ENCODE measurements at regions not wholly inside any gene's neighbourhood (a gene's known extent, or its start where the extent isn't known, plus 50 kb on each side); places are given as distances from the start of the nearest gene placed in this dataset.
A peak's percentile ranks its signal among the peaks of the same experiment; 100 is the strongest.

DNA sequence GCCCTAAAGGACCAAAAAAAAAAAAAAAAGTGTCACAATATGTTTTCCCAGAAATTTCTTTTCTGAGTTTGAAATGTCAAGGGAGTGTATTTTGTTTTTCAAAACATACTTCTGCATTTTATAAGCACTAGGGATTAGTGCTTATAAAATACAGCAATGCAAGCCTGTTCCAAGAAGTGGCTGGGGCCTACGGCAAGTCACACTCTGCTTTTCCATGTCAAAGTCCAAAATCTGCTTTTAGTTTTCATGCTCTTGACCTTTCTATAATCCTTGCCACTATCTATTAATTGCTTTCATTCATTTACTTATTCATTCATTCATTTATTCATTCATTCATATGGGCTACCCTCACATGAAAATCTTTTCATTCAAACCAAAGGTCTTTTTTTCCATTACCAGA, 100.1 kb upstream of the UXS1 start:
- 91 to 100% methylated on average over 1 of the region's 1 CpG for WGBS, 2 donors
- DNase-seq (no peak), ATAC-seq (no peak)
- H3K27me3 ChIP-seq, result no peaks in the 10 kb centered on the region
- no peak overlapping the region for H3K27ac ChIP-seq
- H3K9me3 ChIP-seq, result no peaks in the 10 kb centered on the region
- no peak for TF ChIP-seq POLR2A (IDR thresholded peaks at IDR 0.05)
- TF ChIP-seq, protein P1, sequence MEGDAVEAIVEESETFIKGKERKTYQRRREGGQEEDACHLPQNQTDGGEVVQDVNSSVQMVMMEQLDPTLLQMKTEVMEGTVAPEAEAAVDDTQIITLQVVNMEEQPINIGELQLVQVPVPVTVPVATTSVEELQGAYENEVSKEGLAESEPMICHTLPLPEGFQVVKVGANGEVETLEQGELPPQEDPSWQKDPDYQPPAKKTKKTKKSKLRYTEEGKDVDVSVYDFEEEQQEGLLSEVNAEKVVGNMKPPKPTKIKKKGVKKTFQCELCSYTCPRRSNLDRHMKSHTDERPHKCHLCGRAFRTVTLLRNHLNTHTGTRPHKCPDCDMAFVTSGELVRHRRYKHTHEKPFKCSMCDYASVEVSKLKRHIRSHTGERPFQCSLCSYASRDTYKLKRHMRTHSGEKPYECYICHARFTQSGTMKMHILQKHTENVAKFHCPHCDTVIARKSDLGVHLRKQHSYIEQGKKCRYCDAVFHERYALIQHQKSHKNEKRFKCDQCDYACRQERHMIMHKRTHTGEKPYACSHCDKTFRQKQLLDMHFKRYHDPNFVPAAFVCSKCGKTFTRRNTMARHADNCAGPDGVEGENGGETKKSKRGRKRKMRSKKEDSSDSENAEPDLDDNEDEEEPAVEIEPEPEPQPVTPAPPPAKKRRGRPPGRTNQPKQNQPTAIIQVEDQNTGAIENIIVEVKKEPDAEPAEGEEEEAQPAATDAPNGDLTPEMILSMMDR (IDR thresholded peaks at IDR 0.05), result no peak
- H3K4me3 ChIP-seq, result no peak overlapping the region
- H3K4me1 ChIP-seq, result no peaks in the 10 kb centered on the region
- H3K36me3 ChIP-seq (replicated peaks in 1 of 2; ENCODE audit: insufficient read depth in 1 of 2, low read depth in 2 of 2), result no peaks in the 10 kb centered on the region
- intact Hi-C loops (cut with DNase I), result no loop called here

DNA sequence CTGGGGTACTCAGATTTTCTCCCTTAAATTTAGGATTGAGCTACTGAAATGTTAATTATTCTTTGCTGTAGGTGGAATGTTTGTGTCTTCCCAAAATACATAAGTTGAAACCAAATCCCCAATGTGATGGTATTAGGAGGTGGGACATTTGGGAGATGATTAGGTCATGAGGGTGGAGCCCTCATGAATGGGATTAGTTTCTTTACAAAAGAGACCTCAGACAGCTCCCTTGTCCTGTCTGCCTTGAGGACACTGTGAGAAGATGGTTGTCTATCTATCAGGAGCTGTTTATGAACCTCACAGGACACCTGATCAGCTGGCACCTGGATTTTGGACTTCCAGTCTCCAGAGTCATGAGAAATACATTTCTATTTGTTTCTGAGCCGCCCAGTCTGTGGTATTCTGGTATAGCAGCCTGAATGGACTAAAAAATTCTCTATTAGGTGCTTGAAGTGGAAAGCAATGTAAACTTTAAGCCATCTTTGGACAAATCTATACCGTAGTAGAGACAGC, 99.2 kb upstream of the UXS1 start:
- WGBS, 2 donors, result 73 to 93% methylated on average over 2 of the region's 2 CpGs
- Histone ChIP-seq H3K36me3 (replicated peaks in 1 of 2; ENCODE audit: insufficient read depth in 1 of 2, low read depth in 2 of 2) (no peaks in the 10 kb centered on the region), H3K4me1 (no peaks in the 10 kb centered on the region), H3K9me3 (no peaks in the 10 kb centered on the region), H3K4me3 (no peak overlapping the region), H3K27me3 (no peaks in the 10 kb centered on the region), H3K27ac (no peak overlapping the region)
- no peak for TF ChIP-seq POLR2A (IDR thresholded peaks at IDR 0.05)
- TF ChIP-seq, protein P1 (IDR thresholded peaks at IDR 0.05), result no peak
- ATAC-seq (no peak), DNase-seq (no peak)
- intact Hi-C loops (cut with DNase I), result no loop called here

GRCh38 chr2:106292627-106293026, 98.5 kb upstream of the UXS1 start:
- H3K4me3 ChIP-seq, result no peak overlapping the region
- H3K27ac ChIP-seq, result no peak overlapping the region
- no peaks in the 10 kb centered on the region for H3K4me1 ChIP-seq
- ATAC-seq, result no peak
- intact Hi-C loops (cut with DNase I), result no loop called here
- no peaks in the 10 kb centered on the region for H3K27me3 ChIP-seq
- no peak for DNase-seq
- H3K9me3 ChIP-seq, result no peaks in the 10 kb centered on the region
- no peak for TF ChIP-seq POLR2A (IDR thresholded peaks at IDR 0.05)
- TF ChIP-seq, protein P1 (IDR thresholded peaks at IDR 0.05), result no peak
- WGBS, 2 donors, result 85 to 86% methylated on average over 3 of the region's 3 CpGs
- no peaks in the 10 kb centered on the region for H3K36me3 ChIP-seq (replicated peaks in 1 of 2; ENCODE audit: insufficient read depth in 1 of 2, low read depth in 2 of 2)

DNA sequence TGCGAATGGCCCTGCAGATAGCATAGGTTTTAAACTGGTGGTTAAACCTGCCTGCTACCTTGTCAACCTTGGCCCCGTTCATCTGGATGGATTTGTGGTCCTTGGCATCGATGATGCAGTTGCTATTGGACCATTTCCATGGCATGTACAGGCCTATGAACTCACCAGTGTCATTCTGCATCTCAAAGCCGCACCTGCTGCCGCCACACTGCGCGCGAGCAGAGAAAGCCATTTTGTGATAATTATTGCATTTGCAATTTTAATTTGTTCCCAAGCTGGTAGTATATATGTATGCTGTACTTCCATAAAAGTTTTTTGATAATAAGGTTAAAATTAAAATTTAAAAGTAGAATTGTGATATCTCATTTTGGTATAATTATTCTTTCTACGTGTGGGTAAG, 94.8 kb upstream of the UXS1 start:
- Histone ChIP-seq H3K27ac (no peak overlapping the region), H3K36me3 (replicated peaks in 1 of 2; ENCODE audit: insufficient read depth in 1 of 2, low read depth in 2 of 2) (no peaks in the 10 kb centered on the region), H3K27me3 (no peaks in the 10 kb centered on the region), H3K4me1 (peaks cover 6% of the 10 kb centered on the region), H3K4me3 (no peak overlapping the region), H3K9me3 (no peaks in the 10 kb centered on the region)
- ATAC-seq, result no peak
- intact Hi-C loops (cut with DNase I), result no loop called here
- no peak for TF ChIP-seq POLR2A (IDR thresholded peaks at IDR 0.05)
- WGBS, 2 donors, result 86 to 90% methylated on average over 9 of the region's 9 CpGs
- DNase-seq, result no peak

GRCh38 chr2:106285237-106285829, 91.2 kb upstream of the UXS1 start:
- Histone ChIP-seq H3K4me1 (peaks cover 6% of the 10 kb centered on the region), H3K27me3 (no peaks in the 10 kb centered on the region), H3K4me3 (no peak overlapping the region), H3K36me3 (replicated peaks in 1 of 2; ENCODE audit: insufficient read depth in 1 of 2, low read depth in 2 of 2) (no peaks in the 10 kb centered on the region), H3K27ac (no peak overlapping the region), H3K9me3 (no peaks in the 10 kb centered on the region)
- WGBS, 2 donors, result 60 to 73% methylated on average over 3 of the region's 3 CpGs
- intact Hi-C loops (cut with DNase I), result no loop called here
- no peak for ATAC-seq
- TF ChIP-seq, protein P1 (IDR thresholded peaks at IDR 0.05), result no peak
- no peak for TF ChIP-seq POLR2A (IDR thresholded peaks at IDR 0.05)
- DNase-seq, result peak in 2 of 4 donors; percentile 13 to 16
